Lower leg skin (tissue), 4 donors: ENCODE measurements at regions not wholly inside any gene's neighbourhood (a gene's known extent, or its start where the extent isn't known, plus 50 kb on each side); places are given as distances from the start of the nearest gene placed in this dataset.
"Not testable (repeated sequence)": the region's sequence is repeated elsewhere in the genome, so short reads cannot be mapped to it uniquely, and the experiment has no call there.

Source experiments
- DNase-seq, 2 donors: peaks; one replicate each; pipeline ENCODE4 v3.0.0-alpha.2; 2019; ENCODE audit warnings: low spot score in 2 of 2
- H3K4me3 ChIP-seq: fragments of 200-600 bp; sonication (generic); 2 replicates; pipeline ENCODE4 v1.5.1; 2017; ENCODE audit warnings: mild to moderate bottlenecking, low read depth; ENCODE audit not compliant: poor library complexity, severe bottlenecking
- POLR2A ChIP-seq, 2 donors: fragments of 450-650 bp; IDR thresholded peaks; one replicate each; pipeline ENCODE4 v1.6.1; 2016 to 2017; ENCODE audit warnings: antibody characterized with exemption in 2 of 2, mild to moderate bottlenecking in 1 of 2, moderate library complexity in 1 of 2
- WGBS, 2 donors: methylation state at CpG; one replicate each; pipeline ENCODE4 v1.1.5; 2018; 5-methylcytosine and 5-hydroxymethylcytosine counted together
- intact Hi-C: fragments of 100-400 bp; cut with DNase I; formaldehyde crosslinking; loops from one replicate; pipeline ENCODE4 v1.15.0; 2023; ENCODE audit warnings: low total_unique reads
- TF ChIP-seq, protein P1 (sequence below), 3 donors: fragments of 450-650 bp; IDR thresholded peaks; one replicate each; pipeline ENCODE4 v1.5.1; 2016; ENCODE audit warnings: antibody characterized with exemption in 3 of 3, mild to moderate bottlenecking in 3 of 3, moderate library complexity in 2 of 3

DNA sequence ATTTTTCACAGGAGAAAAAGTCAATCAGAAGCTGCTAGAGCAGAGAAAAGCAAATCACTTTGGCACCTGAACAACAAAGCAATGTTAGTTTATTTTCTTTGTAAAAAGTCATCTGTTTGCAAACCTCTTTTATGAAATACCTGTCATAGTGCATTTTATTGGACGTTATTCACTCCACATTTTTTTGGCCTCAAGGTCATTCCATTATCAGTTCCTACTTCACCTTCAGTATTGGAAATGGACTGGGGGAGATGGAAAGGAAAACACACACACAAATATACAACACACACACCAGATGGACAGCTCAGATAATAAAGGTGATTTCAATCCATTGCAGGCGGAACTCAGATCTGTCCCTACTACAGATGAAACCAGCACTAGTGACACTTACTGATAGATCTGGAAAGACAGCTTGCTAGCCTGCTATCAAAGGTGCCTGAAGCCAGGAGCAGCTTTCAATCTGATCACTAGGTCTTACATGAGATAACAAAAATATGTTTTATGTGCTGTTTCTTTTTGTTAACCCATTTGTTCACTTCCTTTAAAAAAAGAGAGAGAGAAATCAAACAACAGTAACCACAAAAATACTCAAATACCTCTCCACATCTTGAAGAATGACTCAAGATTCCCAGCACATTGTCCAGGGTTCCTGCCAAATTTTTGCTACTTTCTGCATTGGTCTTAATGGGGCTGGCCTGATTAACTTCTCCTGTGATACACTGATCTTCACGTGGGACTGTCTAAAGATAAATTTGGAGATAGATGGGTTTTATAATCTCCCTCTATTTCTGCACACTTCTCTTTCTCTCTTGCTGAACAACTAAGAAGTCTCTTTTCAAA lies 844.3 kb upstream of the TENM4 start:
- intact Hi-C loops = no loop called here
- TF ChIP-seq, protein P1, sequence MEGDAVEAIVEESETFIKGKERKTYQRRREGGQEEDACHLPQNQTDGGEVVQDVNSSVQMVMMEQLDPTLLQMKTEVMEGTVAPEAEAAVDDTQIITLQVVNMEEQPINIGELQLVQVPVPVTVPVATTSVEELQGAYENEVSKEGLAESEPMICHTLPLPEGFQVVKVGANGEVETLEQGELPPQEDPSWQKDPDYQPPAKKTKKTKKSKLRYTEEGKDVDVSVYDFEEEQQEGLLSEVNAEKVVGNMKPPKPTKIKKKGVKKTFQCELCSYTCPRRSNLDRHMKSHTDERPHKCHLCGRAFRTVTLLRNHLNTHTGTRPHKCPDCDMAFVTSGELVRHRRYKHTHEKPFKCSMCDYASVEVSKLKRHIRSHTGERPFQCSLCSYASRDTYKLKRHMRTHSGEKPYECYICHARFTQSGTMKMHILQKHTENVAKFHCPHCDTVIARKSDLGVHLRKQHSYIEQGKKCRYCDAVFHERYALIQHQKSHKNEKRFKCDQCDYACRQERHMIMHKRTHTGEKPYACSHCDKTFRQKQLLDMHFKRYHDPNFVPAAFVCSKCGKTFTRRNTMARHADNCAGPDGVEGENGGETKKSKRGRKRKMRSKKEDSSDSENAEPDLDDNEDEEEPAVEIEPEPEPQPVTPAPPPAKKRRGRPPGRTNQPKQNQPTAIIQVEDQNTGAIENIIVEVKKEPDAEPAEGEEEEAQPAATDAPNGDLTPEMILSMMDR (IDR thresholded peaks at IDR 0.05) = no peak
- no peak for TF ChIP-seq POLR2A (IDR thresholded peaks at IDR 0.05)
- no peak for DNase-seq
- WGBS, 2 donors = 57 to 62% methylated on average over 3 of the region's 3 CpGs
- H3K4me3 ChIP-seq = no peak overlapping the region

DNA sequence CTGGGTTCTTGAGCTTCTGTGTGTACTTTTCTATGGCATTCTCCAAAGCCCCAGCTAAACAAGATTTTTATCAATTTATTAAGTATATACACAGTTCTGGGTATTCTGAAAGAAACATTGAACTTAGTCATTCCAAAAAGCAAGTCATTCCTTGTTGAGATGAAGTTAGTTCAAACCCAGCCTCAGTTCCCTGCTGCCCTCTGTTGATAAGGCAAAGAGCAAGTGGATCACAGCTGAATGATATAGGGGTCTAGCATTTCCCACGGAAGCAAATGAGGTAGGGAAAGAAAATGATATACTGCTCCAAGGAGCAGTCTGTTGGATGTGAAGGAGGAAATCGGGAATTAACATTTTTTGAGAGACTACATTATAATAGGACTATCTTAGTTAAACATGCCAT lies 841.8 kb upstream of the TENM4 start:
- intact Hi-C loops = no loop called here
- TF ChIP-seq, protein P1 (IDR thresholded peaks at IDR 0.05) = no peak
- TF ChIP-seq POLR2A (IDR thresholded peaks at IDR 0.05) = no peak
- no peak for DNase-seq
- 73 to 80% methylated on average over 2 of the region's 2 CpGs for WGBS, 2 donors
- H3K4me3 ChIP-seq = no peak overlapping the region

DNA sequence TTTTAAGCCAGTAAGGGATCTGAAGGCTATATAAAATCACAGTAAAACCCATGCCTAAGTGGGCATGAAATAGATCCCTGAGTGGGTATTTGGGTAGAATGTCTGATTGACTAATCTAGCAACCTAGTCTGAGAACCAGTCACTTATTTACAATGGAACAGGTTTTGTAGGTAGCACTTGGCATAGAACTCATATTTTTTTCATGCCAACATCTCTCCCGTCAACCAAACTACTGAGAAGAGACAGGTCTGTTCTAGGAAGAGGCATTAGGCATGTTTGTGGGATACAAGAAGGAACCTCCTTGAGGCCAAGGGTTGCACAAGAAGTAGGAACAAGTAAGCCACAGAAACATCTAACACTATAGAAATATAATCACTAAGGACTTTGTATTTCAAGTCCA lies 840.4 kb upstream of the TENM4 start:
- TF ChIP-seq, protein P1 (IDR thresholded peaks at IDR 0.05) = no peak
- WGBS, 2 donors = 19 to 33% methylated on average over 1 of the region's 1 CpG
- intact Hi-C loops = no loop called here
- DNase-seq = no peak
- H3K4me3 ChIP-seq = no peak overlapping the region

DNA sequence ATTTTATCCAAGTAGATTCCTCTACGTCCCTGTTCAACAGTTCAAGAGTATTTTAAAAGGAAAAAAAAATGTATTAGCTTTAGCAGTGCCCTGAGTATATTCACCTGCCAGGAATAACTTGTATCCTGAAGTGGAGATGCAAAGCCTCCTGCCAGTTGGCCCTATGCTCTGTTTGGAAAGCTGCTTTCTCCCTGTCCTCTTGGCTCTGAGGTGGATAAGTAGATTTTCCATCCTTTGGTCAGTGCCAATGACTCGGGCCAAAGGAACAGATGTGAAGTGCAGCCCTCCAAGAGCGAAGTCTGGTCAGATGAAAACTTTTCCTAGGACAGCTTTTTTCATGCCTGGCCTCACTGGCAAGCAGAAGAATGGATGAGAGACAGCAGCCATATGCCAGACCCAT lies 839.9 kb upstream of the TENM4 start:
- 53 to 63% methylated on average over 3 of the region's 3 CpGs for WGBS, 2 donors

DNA sequence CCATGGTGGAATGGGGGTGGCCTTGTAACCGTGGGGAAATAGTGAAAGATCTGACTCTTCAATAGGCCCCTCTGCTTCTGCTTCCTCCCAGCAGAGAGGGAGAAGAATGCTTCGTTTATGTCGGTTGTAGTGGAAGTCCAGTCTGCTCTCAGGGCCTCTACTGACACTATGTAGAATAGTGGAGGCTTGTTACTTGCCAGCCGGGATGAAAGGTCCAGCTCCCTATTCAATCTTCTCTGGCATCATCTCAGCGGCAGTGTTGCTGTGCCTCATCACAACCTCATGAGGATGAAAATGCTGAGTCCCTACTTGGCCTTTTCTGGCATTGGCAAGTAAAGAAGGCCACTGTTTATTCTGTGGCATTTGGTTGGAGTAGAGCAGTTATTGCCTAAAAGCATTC lies 820.9 kb upstream of the TENM4 start:
- no peak for DNase-seq
- intact Hi-C loops = no loop called here
- no peak for TF ChIP-seq POLR2A (IDR thresholded peaks at IDR 0.05)
- TF ChIP-seq, protein P1 (IDR thresholded peaks at IDR 0.05) = no peak
- WGBS, 2 donors = 84 to 86% methylated on average over 5 of the region's 5 CpGs
- no peak overlapping the region for H3K4me3 ChIP-seq

More for the DNA sequence above, 839.9 kb upstream of the TENM4 start:
- DNase-seq = no peak
- TF ChIP-seq POLR2A (IDR thresholded peaks at IDR 0.05) = no peak
- TF ChIP-seq, protein P1 (IDR thresholded peaks at IDR 0.05) = no peak
- intact Hi-C loops = no loop called here
- no peak overlapping the region for H3K4me3 ChIP-seq

DNA sequence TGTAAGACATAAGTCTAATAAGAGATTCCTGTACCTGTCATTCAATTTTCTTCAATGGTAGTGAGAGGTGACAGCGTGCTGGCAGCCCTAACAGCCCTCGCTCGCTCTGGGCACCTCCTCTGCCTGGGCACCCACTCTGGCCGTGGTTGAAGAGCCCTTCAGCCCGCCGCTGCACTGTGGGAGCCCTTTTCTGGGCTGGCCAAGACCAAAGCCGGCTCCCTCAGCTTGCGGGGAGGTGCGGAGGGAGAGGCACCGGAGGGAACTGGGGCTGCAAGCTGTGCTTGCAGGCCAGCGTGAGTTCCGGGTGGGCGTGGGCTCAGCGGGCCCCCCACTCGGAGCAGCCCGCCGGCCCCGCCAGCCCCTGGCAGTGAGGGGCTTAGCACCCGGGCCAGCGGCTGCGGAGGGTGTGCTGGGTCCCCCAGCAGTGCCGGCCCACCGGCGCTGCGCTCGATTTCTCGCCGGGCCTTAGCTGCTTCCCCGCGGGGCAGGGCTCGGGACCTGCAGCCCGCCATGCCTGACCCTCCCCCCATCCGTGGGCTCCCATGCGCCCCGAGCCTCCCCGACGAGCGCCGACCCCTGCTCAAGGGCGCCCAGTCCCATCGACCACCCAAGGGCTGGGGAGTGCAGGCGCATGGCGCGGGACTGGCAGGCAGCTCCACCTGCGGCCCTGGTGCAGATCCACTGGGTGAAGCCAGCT lies 816.6 kb upstream of the TENM4 start:
- 91 to 94% methylated on average over 29 to 38 of the region's 45 CpGs for WGBS, 2 donors
- DNase-seq, intact Hi-C loops, H3K4me3 ChIP-seq: not testable (repeated sequence)
